GM12892 (cell line): ENCODE measurements at regions not wholly inside any gene's neighbourhood (a gene's known extent, or its start where the extent isn't known, plus 50 kb on each side); places are given as distances from the start of the nearest gene placed in this dataset.

Experiments used
- POLR2AphosphoS5 ChIP-seq: IDR thresholded peaks from 2 replicates; pipeline ENCODE4 v1.6.1; 2011; ENCODE audit warnings: low read depth, low read length, control low read depth
- TAF1 ChIP-seq: IDR thresholded peaks from 2 replicates; pipeline ENCODE4 v1.6.1; 2011; ENCODE audit warnings: low read depth, mild to moderate bottlenecking, control low read depth, low read length, borderline replicate concordance

DNA sequence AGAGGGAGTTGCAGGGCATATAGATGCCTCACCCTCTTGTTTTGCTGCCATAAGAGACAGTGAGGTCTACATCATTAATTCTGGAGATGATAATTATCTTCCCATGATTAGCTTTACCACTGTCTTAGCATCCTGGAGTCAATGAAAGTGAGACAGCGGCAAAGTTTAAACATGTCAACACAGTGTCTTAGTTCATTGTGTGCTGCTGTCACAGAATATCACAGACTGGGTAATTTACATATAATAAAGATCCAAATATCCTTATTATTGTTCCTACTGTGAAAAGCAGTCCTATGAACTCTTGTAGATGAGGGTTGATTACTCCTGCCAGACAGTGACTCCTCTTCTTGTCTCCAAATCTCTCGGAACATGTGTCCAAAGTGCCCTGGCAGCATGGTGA, 658.6 kb upstream of the ADGRB3 start:
- TF ChIP-seq TAF1 (no peak), POLR2AphosphoS5 (no peak)
